ENCODE measurements at regions not wholly inside any gene's neighbourhood (a gene's known extent, or its start where the extent isn't known, plus 50 kb on each side); places are given as distances from the start of the nearest gene placed in this dataset.
"Not testable (repeated sequence)": the region's sequence is repeated elsewhere in the genome, so short reads cannot be mapped to it uniquely, and the experiment has no call there.

DNA sequence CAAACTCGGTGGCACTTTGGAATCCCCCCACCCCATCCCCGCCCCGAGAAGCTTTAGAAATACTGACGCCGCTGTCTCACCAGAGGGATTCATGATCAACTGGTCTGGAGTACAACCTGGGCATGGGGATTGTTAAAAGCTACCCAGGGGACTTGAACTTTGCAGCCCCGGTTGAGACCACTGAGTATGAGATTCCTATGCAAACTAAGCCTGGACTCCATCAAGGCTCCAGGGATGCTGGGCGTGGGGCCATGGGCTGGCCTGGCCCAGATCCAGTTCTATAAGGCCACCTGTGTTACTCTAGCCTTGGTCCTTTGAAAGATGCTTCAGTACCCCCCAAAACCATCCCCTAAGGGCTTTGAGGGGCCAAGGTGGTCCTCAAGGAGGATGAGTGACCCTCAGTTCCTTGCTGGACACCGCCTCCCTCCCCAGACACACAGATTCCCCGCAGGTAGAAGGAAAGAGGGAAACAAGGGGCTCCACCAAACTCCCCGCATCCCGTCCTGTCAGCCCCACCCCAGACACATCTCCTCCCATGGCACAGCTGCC, 68.5 kb downstream of the MRPL36 start:
- DNase-seq (ENCODE audit: low read depth): no peak

GRCh38 chr5:1730487-1730847, 69.2 kb downstream of the MRPL36 start:
- no peak for DNase-seq (ENCODE audit: low read depth)

DNA sequence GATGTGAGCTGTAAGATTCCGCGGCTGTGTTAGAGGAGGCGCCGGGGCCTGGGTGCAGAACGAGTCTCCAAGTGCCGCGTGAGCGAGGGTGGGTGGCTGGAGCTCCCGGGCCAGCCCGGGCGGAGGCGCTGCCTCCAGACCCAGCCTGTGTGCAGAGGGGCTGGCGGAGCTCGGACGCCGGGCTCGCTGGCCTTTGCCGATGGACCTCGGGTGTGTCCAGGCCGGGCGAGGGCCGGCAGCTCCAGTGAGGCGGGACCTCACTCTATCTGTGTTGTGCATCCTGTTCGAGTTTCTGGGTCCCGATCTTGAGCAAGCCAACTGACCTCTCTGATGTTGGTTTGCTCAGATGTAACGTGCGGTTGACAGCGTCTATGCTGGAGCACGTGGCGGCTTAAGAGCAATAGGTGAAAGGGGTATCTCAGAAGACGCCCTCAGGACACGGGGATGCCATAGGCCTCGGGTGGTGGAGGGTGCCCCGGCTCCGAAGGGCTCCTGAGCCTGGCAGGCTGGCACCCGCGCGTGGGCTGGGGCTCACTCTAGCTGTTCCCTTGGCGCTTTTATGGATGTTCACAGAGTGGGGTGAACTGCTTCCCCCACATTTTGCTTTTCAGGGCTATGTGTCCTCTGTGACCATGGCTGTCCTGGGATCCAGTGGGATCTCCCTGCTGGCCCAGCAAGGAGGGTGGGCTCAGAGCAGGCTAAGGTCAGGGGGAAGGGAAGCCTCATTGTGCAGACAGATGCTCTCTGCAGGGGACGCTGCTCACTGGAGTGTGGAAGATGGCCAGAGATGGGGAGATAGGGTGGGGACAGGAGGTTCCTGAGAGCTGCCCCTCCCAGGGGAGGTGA, 69.8 kb downstream of the MRPL36 start:
- DNase-seq (ENCODE audit: low read depth): no peak

DNA sequence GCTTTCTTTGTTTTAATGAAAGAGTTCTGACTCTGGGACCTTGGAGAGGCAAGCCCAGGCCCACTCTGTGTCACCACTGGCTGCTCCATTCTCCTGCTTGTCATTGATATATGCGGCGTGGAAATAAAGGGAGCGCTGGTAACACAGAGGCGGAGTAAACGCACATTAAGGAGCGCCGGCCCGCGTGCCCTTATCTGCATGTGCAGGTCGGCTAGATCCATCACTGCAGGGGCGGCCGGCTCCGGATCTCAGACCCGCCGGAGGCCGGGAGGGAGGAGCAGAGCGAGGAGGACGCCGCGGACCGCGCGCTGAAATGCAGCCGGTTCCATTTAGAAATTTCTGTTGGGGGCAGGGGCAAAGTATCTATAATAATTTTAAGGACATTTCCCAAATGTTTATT, 70.8 kb downstream of the MRPL36 start:
- DNase-seq (ENCODE audit: low read depth): no peak

DNA sequence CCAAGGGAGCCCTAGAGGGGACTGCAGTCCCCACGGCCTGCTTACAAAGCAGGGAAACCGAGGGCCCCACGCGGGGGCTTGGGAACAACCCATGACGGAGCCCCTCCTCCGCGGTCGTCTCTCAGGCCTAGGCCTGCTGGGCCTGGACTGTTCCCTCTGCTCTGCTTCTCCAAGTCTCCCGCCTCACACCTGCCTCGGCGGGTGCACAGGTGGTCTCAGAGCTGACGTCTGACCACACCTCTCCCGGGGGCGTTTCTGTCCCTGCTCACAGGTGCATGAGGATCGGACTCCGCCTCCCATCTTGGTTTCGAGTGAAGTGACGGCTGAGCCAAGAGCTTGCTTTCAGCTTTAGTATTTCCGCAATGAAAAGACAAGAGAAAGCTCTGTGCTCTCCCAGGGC, 72.1 kb downstream of the MRPL36 start:
- DNase-seq (ENCODE audit: low read depth): no peak

DNA sequence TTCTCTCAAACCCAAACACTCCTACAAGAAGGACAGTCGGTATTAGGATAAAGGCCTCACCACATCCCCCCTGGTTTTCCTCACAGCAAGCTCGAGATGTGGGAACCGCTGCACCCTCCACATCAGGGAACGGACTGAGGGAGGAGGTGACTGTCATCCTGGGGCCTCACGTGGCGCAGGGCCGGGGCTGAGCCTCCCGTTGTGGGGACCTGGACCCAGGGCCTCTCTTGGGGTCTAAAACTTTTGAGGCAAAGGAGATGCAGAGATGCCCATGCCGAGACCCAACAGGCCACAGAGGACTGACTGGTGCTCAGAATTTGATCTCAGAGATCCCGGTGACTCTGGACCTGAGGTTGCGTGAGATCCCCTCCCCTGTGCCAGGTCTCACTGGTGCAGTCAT, 72.7 kb downstream of the MRPL36 start:
- no peak for DNase-seq (ENCODE audit: low read depth)

- DNase-seq (ENCODE audit: low read depth): no peak
These were observed 73.2 kb downstream of the MRPL36 start for GRCh38 chr5:1726469-1726865.

DNA sequence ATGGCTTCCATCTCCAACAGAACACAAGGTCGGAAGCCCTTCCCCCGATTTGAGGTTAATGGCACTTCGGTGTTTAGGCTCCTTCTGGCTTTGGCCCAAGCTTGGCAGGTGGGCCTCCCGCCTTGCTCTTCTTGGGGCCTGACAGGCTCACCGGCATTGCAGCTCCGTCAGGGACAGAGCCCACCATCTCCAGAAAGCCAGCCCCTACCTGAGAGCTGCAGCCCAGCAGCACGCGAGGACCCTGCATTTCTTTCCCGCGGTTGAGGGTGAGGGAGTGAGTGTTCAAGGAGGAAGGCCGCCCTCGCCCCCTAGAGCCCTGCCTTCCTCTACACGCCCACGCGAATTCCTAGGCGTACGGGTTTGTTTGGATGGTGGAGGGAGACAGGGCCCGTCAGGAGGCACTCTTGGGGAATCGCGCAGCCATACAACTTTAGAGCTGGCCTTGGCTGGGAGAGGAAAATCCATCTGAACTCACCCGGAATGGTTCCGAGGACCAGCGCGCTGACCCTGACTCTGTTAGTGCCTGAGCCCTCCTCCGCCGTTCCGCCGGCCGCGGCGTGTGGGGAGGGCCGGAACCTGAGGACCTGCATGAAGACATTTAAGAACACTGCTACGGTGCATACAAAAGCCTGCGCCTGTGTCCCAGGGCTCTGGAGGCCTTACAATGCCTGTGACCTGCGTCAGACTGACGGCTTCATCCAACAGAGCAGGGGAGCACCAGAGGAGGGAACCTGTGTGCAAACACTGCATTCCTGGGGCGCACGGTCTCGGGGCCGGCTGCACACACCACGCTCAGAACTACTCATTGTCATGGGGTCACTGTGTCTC, 73.8 kb downstream of the MRPL36 start:
- DNase-seq (ENCODE audit: low read depth): no peak

DNA sequence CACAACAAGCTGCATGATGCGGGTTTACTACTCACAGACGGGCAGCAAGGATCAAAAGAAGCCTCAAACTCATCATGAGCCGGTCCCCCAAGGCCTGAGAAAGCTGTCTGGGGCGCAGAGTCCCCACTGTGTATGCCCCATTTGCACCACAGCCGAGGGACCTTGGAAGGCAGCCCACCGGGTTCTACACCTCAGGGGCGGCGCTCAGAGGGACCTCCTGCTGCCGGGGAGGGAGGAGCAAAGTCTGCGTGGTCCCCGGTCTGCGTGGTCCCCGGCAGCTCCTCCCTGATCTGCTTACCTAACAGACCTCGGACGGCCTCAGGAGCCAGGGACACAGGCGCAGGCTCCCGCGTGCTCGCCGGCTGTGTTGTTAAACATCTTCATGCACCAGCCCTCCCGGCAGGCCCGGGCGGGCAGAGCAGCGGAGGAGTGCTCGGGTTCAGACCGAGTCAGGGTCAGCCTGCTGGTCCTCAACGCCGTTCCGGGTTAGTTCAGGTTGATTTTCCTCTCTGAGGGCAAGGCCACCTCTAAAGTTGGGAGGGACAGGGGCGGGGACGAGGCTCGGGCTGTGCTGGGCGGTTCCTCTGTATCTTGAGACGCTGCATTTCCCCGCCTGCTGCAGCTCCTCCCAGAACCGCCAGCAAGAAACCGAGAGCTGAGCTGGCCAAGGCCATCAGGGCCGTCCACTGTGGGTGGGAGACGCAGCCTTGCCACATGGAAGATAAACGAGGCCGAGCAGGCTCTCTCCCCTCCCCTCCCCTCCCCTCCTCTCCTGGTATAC, 74.6 kb downstream of the MRPL36 start:
- peak; percentile 15 for DNase-seq (ENCODE audit: low read depth)

- DNase-seq (ENCODE audit: low read depth): no peak
These were observed 75.4 kb downstream of the MRPL36 start for GRCh38 chr5:1723957-1724821.

DNA sequence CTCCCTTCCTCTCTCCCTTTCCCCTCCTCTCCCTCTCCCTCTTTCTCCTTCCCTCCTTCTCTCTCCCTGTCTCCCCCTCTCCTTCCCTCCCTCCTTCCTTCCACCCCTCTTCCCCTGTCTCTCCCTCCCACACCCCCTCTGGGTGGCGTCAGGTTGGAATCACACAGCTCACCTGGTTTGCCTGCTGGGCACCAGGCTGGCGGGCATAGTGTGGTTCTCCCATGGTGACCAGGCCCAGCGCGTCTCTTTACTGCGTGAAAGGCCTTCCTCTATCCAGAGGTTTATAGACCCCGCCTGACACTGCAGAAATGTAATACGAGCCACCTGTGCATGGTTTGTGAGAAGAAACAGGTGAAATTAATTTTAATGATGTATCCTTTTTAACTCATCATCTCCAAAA, 76.2 kb downstream of the MRPL36 start:
- DNase-seq (ENCODE audit: low read depth): no peak

DNA sequence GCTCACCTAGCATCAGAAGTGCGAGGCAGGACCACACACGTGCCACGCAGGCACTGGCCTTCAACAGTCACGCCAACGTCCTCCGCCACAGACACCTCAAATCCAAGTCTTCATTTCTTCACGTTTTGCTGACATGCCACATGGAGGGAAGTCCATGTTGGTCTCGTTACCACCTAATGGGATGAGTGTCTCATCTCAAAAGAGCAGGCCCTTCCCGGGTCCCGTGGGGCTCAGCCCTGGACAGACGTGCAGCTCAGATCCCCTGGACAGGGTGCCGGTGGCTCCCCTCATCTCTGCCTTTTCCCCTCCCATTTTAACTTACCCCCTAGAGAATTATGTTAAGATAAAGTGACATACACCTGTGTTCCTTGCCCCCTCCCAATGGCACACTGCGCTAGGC, 76.8 kb downstream of the MRPL36 start:
- no peak for DNase-seq (ENCODE audit: low read depth)

- DNase-seq (ENCODE audit: low read depth): no peak
These were observed 79.1 kb downstream of the MRPL36 start for GRCh38 chr5:1720396-1721110.

- no peak for DNase-seq (ENCODE audit: low read depth)
These were observed 79.8 kb downstream of the MRPL36 start for GRCh38 chr5:1719860-1720259.

DNA sequence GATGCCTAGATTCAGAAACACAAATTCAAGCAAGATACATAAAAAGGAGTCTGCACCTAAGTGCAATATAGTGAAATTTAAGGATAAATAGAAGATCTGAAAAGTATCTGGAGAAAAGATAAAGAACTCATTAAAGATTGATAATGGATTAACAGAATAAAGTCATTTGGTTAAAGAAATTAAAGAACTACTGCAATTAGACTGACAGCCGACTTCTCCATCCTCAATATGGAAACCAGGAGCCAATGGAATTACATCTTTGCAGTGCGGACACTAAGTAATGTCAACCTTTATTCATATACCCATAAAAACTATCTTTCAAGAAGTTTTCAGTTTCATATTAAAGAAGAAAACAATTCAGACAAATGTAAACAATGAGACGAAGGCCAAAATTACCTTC, 81.0 kb downstream of the MRPL36 start:
- no peak for DNase-seq (ENCODE audit: low read depth)

GRCh38 chr5:1710091-1710490, 89.5 kb downstream of the MRPL36 start:
- DNase-seq (ENCODE audit: low read depth): not testable (repeated sequence)

GRCh38 chr5:1709171-1709803, 90.3 kb downstream of the MRPL36 start:
- no peak for DNase-seq (ENCODE audit: low read depth)

DNA sequence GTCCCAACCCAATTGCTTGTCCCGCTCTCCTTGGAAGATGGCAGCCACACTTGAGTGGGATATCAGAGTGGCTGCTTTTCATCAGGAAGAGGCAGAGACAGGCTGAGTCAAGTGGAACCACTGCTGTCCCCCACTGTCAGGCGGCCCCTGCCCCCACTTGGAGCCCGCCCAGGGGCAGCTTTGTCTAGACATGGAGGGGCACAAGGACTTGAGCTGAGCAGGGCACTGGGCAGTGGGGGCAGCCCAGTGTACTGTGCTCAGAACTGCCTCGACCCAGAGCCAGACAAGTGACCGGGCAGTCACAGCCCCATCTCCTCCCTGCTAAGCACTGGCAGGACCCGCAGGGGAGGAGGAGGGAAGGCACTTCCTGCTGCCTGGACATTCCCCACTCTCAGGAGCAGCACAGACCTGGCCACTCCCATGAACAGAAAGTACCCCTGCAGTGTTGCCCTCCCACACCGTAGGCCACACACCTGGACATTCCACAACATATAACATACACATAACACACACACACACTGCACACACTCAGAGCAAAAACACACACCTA, 91.0 kb downstream of the MRPL36 start:
- DNase-seq (ENCODE audit: low read depth): no peak

GRCh38 chr5:1707467-1707866, 92.2 kb downstream of the MRPL36 start:
- no peak for DNase-seq (ENCODE audit: low read depth)

DNA sequence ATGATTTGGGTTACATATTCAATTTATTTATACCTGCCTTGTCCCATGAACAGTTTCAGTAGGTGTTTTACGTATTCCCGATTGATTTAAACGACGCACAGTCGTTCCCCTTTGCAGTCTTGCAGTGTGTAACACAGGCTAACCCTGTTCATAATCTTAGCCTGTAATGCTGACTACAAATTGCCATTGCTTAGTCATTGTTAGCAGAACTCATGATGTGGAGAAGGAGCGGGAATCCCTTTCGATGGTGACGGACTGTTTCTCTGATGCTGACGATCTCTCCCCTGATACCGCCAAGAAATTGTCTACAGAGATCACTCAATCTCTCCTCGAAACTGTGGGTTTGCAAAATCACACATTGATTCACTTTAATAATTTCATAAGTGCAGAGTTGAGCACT, 93.2 kb downstream of the MRPL36 start:
- no peak for DNase-seq (ENCODE audit: low read depth)
